H9 (cell line): ENCODE measurements at regions not wholly inside any gene's neighbourhood (a gene's known extent, or its start where the extent isn't known, plus 50 kb on each side); places are given as distances from the start of the nearest gene placed in this dataset.

Experiments used
- DNase-seq: peaks from one replicate; pipeline ENCODE4 v3.0.0-alpha.2; 2017
- H2AFZ ChIP-seq: one replicate; pipeline ENCODE4 v1.6.1; 2013; ENCODE audit warnings: mild to moderate bottlenecking, low read length, control low read depth, moderate library complexity
- H2AK5ac ChIP-seq: 2 replicates; pipeline ENCODE4 v1.6.1; 2013; ENCODE audit warnings: low read length, control low read depth, mixed read lengths; ENCODE audit not compliant: insufficient read length
- H2BK120ac ChIP-seq: one replicate; pipeline ENCODE4 v1.6.1; 2013; ENCODE audit warnings: low read depth, mild to moderate bottlenecking, low read length, control low read depth, inconsistent platforms; ENCODE audit not compliant: poor library complexity, severe bottlenecking
- H2BK12ac ChIP-seq: 2 replicates; pipeline ENCODE4 v1.6.1; 2013; ENCODE audit warnings: low read length, control low read depth, mixed read lengths, low read depth; ENCODE audit not compliant: insufficient read length
- H2BK15ac ChIP-seq: 2 replicates; pipeline ENCODE4 v1.6.1; 2013; ENCODE audit warnings: low read depth, low read length, control low read depth
- H2BK20ac ChIP-seq: one replicate; pipeline ENCODE4 v1.6.1; 2013; ENCODE audit warnings: low read depth, mild to moderate bottlenecking, low read length, control low read depth, inconsistent platforms; ENCODE audit not compliant: poor library complexity, severe bottlenecking
- H2BK5ac ChIP-seq: 2 replicates; pipeline ENCODE4 v1.6.1; 2013; ENCODE audit warnings: low read length, control low read depth, mixed read lengths; ENCODE audit not compliant: insufficient read length
- H3K14ac ChIP-seq: 2 replicates; pipeline ENCODE4 v1.6.1; 2013; ENCODE audit warnings: low read length, control low read depth; ENCODE audit not compliant: insufficient read depth
- H3K18ac ChIP-seq: 2 replicates; pipeline ENCODE4 v1.6.1; 2013; ENCODE audit warnings: low read depth, mild to moderate bottlenecking, mixed read lengths, low read length, control low read depth; ENCODE audit not compliant: insufficient read length
- H3K23ac ChIP-seq: 2 replicates; pipeline ENCODE4 v1.6.1; 2013; ENCODE audit warnings: low read length, control low read depth, mixed read lengths, low read depth; ENCODE audit not compliant: insufficient read length
- H3K23me2 ChIP-seq: 2 replicates; pipeline ENCODE4 v1.6.1; 2013; ENCODE audit warnings: low read depth, mild to moderate bottlenecking, mixed read lengths, low read length, control low read depth; ENCODE audit not compliant: insufficient read length, poor library complexity, severe bottlenecking
- H3K27ac ChIP-seq: 2 replicates; pipeline ENCODE4 v1.5.1; 2013; ENCODE audit warnings: low read length, control low read depth, mixed read lengths, low read depth; ENCODE audit not compliant: insufficient read length
- H3K27me3 ChIP-seq: 2 replicates; pipeline ENCODE4 v1.6.1; 2013; ENCODE audit warnings: low read length, control low read depth, inconsistent platforms; ENCODE audit not compliant: insufficient read depth
- H3K4ac ChIP-seq: 2 replicates; pipeline ENCODE4 v1.6.1; 2013; ENCODE audit warnings: low read depth, mild to moderate bottlenecking, control low read depth, inconsistent platforms, low read length, moderate library complexity
- H3K4me1 ChIP-seq: 2 replicates; pipeline ENCODE4 v1.6.1; 2013; ENCODE audit warnings: low read length, control low read depth, inconsistent platforms; ENCODE audit not compliant: insufficient read depth
- H3K4me2 ChIP-seq: 2 replicates; pipeline ENCODE4 v1.6.1; 2013; ENCODE audit warnings: low read length, control low read depth, mixed read lengths; ENCODE audit not compliant: insufficient read length, insufficient read depth
- H3K56ac ChIP-seq: 2 replicates; pipeline ENCODE4 v1.6.1; 2013; ENCODE audit warnings: low read depth, mild to moderate bottlenecking, mixed read lengths, low read length, control low read depth; ENCODE audit not compliant: insufficient read length
- H3K79me1 ChIP-seq: 2 replicates; pipeline ENCODE4 v1.6.1; 2013; ENCODE audit warnings: low read depth, mild to moderate bottlenecking, moderate library complexity, low read length, control low read depth, inconsistent platforms; ENCODE audit not compliant: insufficient read depth, poor library complexity, severe bottlenecking
- H3K79me2 ChIP-seq: 2 replicates; pipeline ENCODE4 v1.6.1; 2013; ENCODE audit warnings: low read length, control low read depth, inconsistent platforms; ENCODE audit not compliant: insufficient read depth
- H3K9ac ChIP-seq: 2 replicates; pipeline ENCODE4 v1.6.1; 2013; ENCODE audit warnings: low read length, control low read depth, mixed read lengths; ENCODE audit not compliant: insufficient read length; ENCODE audit errors: extremely low read depth
- H3K9me3 ChIP-seq: one replicate; pipeline ENCODE4 v1.6.1; 2013; ENCODE audit warnings: low read depth, low read length, inconsistent platforms; ENCODE audit not compliant: control insufficient read depth
- H3T11ph ChIP-seq: one replicate; pipeline ENCODE4 v1.6.1; 2013; ENCODE audit warnings: mild to moderate bottlenecking, low read length, control low read depth, inconsistent platforms
- H4K20me1 ChIP-seq: one replicate; pipeline ENCODE4 v1.6.1; 2013; ENCODE audit not compliant: control insufficient read depth, insufficient read length, insufficient read depth
- H4K5ac ChIP-seq: 2 replicates; pipeline ENCODE4 v1.6.1; 2013; ENCODE audit warnings: low read depth, mild to moderate bottlenecking, mixed read lengths, low read length, control low read depth; ENCODE audit not compliant: insufficient read length
- H4K8ac ChIP-seq: replicated peaks from 2 replicates; pipeline ENCODE4 v1.6.1; 2013; ENCODE audit warnings: low read length, control low read depth, mixed read lengths, low read depth; ENCODE audit not compliant: insufficient read length
- H4K91ac ChIP-seq: 2 replicates; pipeline ENCODE4 v1.6.1; 2013; ENCODE audit warnings: low read depth, mild to moderate bottlenecking, moderate library complexity, mixed read lengths, low read length, control low read depth; ENCODE audit not compliant: insufficient read length
- H3K27ac Mint-ChIP-seq, 3 experiments: 2 replicates in 2 of 3; 3 replicates in 1 of 3; pipeline ENCODE4 v1.8.0; 2020 to 2021; ENCODE audit warnings: mixed read lengths in 3 of 3, mild to moderate bottlenecking in 1 of 3, moderate library complexity in 1 of 3
- H3K27me3 Mint-ChIP-seq: 2 replicates; pipeline ENCODE4 v1.8.0; 2021; ENCODE audit warnings: low read depth, mild to moderate bottlenecking, moderate library complexity, mixed read lengths
- H3K36me3 Mint-ChIP-seq, 3 experiments: 2 replicates in 2 of 3; 3 replicates in 1 of 3; pipeline ENCODE4 v1.8.0; 2020 to 2021; ENCODE audit warnings: low read depth in 3 of 3, mixed read lengths in 3 of 3; ENCODE audit not compliant: insufficient read depth in 1 of 3
- H3K4me1 Mint-ChIP-seq, 2 experiments: 2 replicates each; pipeline ENCODE4 v1.8.0; 2020; ENCODE audit warnings: mixed read lengths in 2 of 2
- H3K4me3 Mint-ChIP-seq, 2 experiments: 2 replicates in 1 of 2; 3 replicates in 1 of 2; pipeline ENCODE4 v1.8.0; 2020 to 2021; ENCODE audit warnings: mild to moderate bottlenecking in 2 of 2, mixed read lengths in 2 of 2, moderate library complexity in 1 of 2
- H3K9me3 Mint-ChIP-seq, 2 experiments: 2 replicates in 1 of 2; 3 replicates in 1 of 2; pipeline ENCODE4 v1.8.0; 2020; ENCODE audit warnings: mild to moderate bottlenecking in 2 of 2, mixed read lengths in 2 of 2, moderate library complexity in 1 of 2
- CTCF ChIP-seq: fragments of 200-600 bp; sonication (generic); conservative IDR thresholded peaks from 3 replicates; pipeline ENCODE4 v1.8.0; 2021; ENCODE audit warnings: antibody characterized with exemption, mild to moderate bottlenecking

GRCh38 chr12:92601176-92601575 is 101.6 kb upstream of the PLEKHG7 start:
- Histone ChIP-seq H4K91ac (no peak overlapping the region), H4K5ac (no peak overlapping the region), H2BK120ac (no peak overlapping the region), H3K4me2 (no peak overlapping the region), H2BK15ac (no peak overlapping the region), H3K18ac (no peak overlapping the region), H3K23me2 (no peaks in the 10 kb centered on the region), H2AK5ac (no peak overlapping the region), H3T11ph (no peak overlapping the region), H3K9ac (no peak overlapping the region), H3K4me1 (no peaks in the 10 kb centered on the region), H3K27me3 (no peaks in the 10 kb centered on the region), H3K23ac (no peak overlapping the region), H3K27ac (no peak overlapping the region), H3K4ac (no peak overlapping the region), H2AFZ (no peak overlapping the region), H4K20me1 (no peaks in the 10 kb centered on the region), H4K8ac (no peak overlapping the region), H3K56ac (no peak overlapping the region), H2BK12ac (no peak overlapping the region), H3K79me2 (no peaks in the 10 kb centered on the region), H3K14ac (no peak overlapping the region), H3K79me1 (no peaks in the 10 kb centered on the region), H3K9me3 (peaks cover 10% of the 10 kb centered on the region), H2BK5ac (no peak overlapping the region), H2BK20ac (no peak overlapping the region)
- H3K4me3 Mint-ChIP-seq = no peak overlapping the region
- no peaks in the 10 kb centered on the region for H3K4me1 Mint-ChIP-seq
- H3K36me3 Mint-ChIP-seq = peaks cover 12 to 23% (median 12%) of the 10 kb centered on the region in 3 experiments
- no peak for TF ChIP-seq CTCF
- DNase-seq = no peak
- H3K9me3 Mint-ChIP-seq = peaks cover 23 to 33% of the 10 kb centered on the region in 2 experiments
- no peak overlapping the region for H3K27ac Mint-ChIP-seq
- no peaks in the 10 kb centered on the region for H3K27me3 Mint-ChIP-seq
